ENCODE measurements at regions not wholly inside any gene's neighbourhood (a gene's known extent, or its start where the extent isn't known, plus 50 kb on each side); places are given as distances from the start of the nearest gene placed in this dataset.

- TF ChIP-seq CTCF (IDR thresholded peaks at IDR 0.05), result no peak
- TF ChIP-seq POLR2A (IDR thresholded peaks at IDR 0.05), result no peak
- TF ChIP-seq POLR2AphosphoS5 (IDR thresholded peaks at IDR 0.05), result no peak
Observed at GRCh38 chr12:83451189-83451588, 764.5 kb downstream of the TMTC2 start.

All from sigmoid colon (tissue), 4 donors.